Calu3 (cell line): ENCODE measurements at regions not wholly inside any gene's neighbourhood (a gene's known extent, or its start where the extent isn't known, plus 50 kb on each side); places are given as distances from the start of the nearest gene placed in this dataset.

Source experiments
- BruUV-seq: library from RNA; stranded (reverse); fragments of 400-500 nt; replicated peaks from 2 replicates; lab custom pipeline; 2021; lab: Mats Ljungman, UMichigan
- CTCF ChIA-PET: fragments of 300-600 bp; sonication (Branson Sonifier 250); formaldehyde crosslinking; loops from one replicate; lab custom pipeline; 2022; ENCODE audit warnings: antibody characterized with exemption; lab: Charles Lee
- DNase-seq: peaks from one replicate; pipeline ENCODE4 v3.0.0; 2022
- H3K27ac Mint-ChIP-seq: one replicate; pipeline ENCODE4 v1.8.0; 2022; ENCODE audit warnings: mixed read lengths; ENCODE audit not compliant: unreplicated experiment
- H3K27me3 Mint-ChIP-seq: one replicate; pipeline ENCODE4 v1.8.0; 2022; ENCODE audit warnings: mixed read lengths; ENCODE audit not compliant: unreplicated experiment
- H3K36me3 Mint-ChIP-seq: one replicate; pipeline ENCODE4 v1.8.0; 2022; ENCODE audit warnings: mild to moderate bottlenecking, moderate library complexity, mixed read lengths; ENCODE audit not compliant: insufficient read depth, unreplicated experiment
- H3K4me1 Mint-ChIP-seq: one replicate; pipeline ENCODE4 v1.8.0; 2022; ENCODE audit warnings: mild to moderate bottlenecking, low read depth, mixed read lengths; ENCODE audit not compliant: unreplicated experiment
- H3K4me3 Mint-ChIP-seq: one replicate; pipeline ENCODE4 v1.8.0; 2022; ENCODE audit warnings: mild to moderate bottlenecking, low read depth, moderate library complexity, mixed read lengths; ENCODE audit not compliant: unreplicated experiment
- H3K9me3 Mint-ChIP-seq: one replicate; pipeline ENCODE4 v1.8.0; 2022; ENCODE audit warnings: low read depth, mixed read lengths; ENCODE audit not compliant: unreplicated experiment
- CTCF ChIP-seq: fragments of 200-600 bp; IDR thresholded peaks from one replicate; pipeline ENCODE4 v1.8.0; 2022; ENCODE audit warnings: antibody characterized with exemption; ENCODE audit not compliant: unreplicated experiment
- intact Hi-C: fragments of 100-400 bp; cut with micrococcal nuclease; formaldehyde crosslinking; loops from one replicate; pipeline ENCODE4 v1.10.0; 2022; ENCODE audit not compliant: unreplicated experiment

DNA sequence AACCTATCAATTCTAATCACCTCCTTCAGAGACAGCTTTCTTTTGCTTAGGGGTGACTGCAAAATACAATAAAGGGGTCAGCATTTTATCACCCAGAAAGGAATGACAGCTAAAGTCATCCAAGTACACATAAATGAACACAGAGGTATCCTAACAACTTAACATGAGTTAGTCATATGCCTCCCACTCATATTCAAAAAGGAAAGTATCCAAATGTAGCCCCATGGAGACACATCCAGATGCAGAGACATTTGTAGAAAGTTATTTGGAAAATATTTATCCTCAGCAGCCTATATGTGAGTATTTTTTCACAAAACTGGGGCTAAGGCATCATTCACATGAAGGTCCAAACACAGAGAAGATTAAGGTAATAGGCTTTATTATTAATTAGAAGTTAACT, 1579.7 kb upstream of the SLC39A10 start:
- H3K4me1 Mint-ChIP-seq = no peaks in the 10 kb centered on the region
- CTCF ChIA-PET = interaction anchor here (1.0 kb wide), 1 partner anchor 10 kb away, joined by 3 read pairs; no protein-coding TSS in a partner anchor

GRCh38 chr2:194062401-194062800, 1594.6 kb upstream of the SLC39A10 start:
- H3K9me3 Mint-ChIP-seq = peaks cover 2% of the 10 kb centered on the region
- no TSS peak for BruUV-seq
- no peaks in the 10 kb centered on the region for H3K4me1 Mint-ChIP-seq
- H3K27ac Mint-ChIP-seq = no peak overlapping the region
- no peak overlapping the region for H3K4me3 Mint-ChIP-seq
- no peak for DNase-seq
- CTCF ChIA-PET = no interaction called here
- TF ChIP-seq CTCF = no peak
- intact Hi-C loops = no loop called here
- no peaks in the 10 kb centered on the region for H3K27me3 Mint-ChIP-seq
- H3K36me3 Mint-ChIP-seq = no peaks in the 10 kb centered on the region

More for the DNA sequence above, 1579.7 kb upstream of the SLC39A10 start:
- DNase-seq = no peak
- TF ChIP-seq CTCF = no peak
- peaks cover 2% of the 10 kb centered on the region for H3K9me3 Mint-ChIP-seq
- no peaks in the 10 kb centered on the region for H3K36me3 Mint-ChIP-seq
- no peak overlapping the region for H3K4me3 Mint-ChIP-seq
- no peak overlapping the region for H3K27ac Mint-ChIP-seq
- no TSS peak for BruUV-seq
- no peaks in the 10 kb centered on the region for H3K27me3 Mint-ChIP-seq
- intact Hi-C loops = no loop called here

- BruUV-seq = no TSS peak
- H3K4me1 Mint-ChIP-seq = no peaks in the 10 kb centered on the region
- intact Hi-C loops = no loop called here
- peaks cover 2% of the 10 kb centered on the region for H3K9me3 Mint-ChIP-seq
- no peak for TF ChIP-seq CTCF
- no peaks in the 10 kb centered on the region for H3K27me3 Mint-ChIP-seq
- no peaks in the 10 kb centered on the region for H3K36me3 Mint-ChIP-seq
- CTCF ChIA-PET = no interaction called here
- no peak for DNase-seq
- H3K4me3 Mint-ChIP-seq = no peak overlapping the region
- H3K27ac Mint-ChIP-seq = no peak overlapping the region
Observed at GRCh38 chr2:194060269-194060668, 1596.8 kb upstream of the SLC39A10 start.

DNA sequence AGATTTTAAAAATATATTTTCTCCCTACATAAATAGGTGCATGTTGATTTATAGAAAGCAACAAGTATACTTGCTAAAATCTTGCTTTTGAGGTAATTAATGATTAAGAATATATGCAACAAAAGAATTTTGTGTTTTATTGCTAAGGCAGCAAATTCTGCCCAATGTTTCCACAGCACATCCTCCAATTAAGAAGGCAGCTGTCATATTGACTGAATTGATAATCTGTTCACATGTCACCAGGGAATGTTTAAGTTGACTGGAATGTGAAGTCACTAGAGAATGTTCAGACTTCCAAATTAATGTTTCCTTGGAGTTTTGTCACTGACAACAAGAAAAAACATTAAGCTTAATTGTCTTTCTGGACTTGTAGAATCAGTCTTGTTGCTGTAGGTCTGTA, 1602.7 kb upstream of the SLC39A10 start:
- Mint-ChIP-seq H3K27me3 (no peaks in the 10 kb centered on the region), H3K27ac (no peak overlapping the region), H3K4me1 (no peaks in the 10 kb centered on the region), H3K4me3 (no peak overlapping the region), H3K9me3 (peaks cover 4% of the 10 kb centered on the region), H3K36me3 (no peaks in the 10 kb centered on the region)
- CTCF ChIA-PET = no interaction called here
- TF ChIP-seq CTCF = no peak
- no peak for DNase-seq
- no TSS peak for BruUV-seq
- intact Hi-C loops = no loop called here
